DND-41 (cell line): ENCODE measurements at regions not wholly inside any gene's neighbourhood (a gene's known extent, or its start where the extent isn't known, plus 50 kb on each side); places are given as distances from the start of the nearest gene placed in this dataset.

Experiments
- ATAC-seq: fragments of 200-7000 bp; cut with Tn5 transposase; 3 replicates; pipeline ENCODE4 v1.9.1; 2021; ENCODE audit warnings: low read depth; ENCODE audit not compliant: insufficient read depth
- DNase-seq: peaks from one replicate; pipeline ENCODE4 v3.0.0-alpha.2; 2020
- H2AFZ ChIP-seq: 2 replicates; pipeline ENCODE4 v1.6.0; 2012; ENCODE audit warnings: low read depth, low read length
- H3K27ac ChIP-seq: 2 replicates; pipeline ENCODE4 v1.5.1; 2012; ENCODE audit warnings: low read length, inconsistent platforms
- H3K27me3 ChIP-seq: fragments of 200-600 bp; sonication (generic); 2 replicates; pipeline ENCODE4 v1.6.0; 2012; ENCODE audit warnings: low read length, mild to moderate bottlenecking, inconsistent platforms; ENCODE audit not compliant: insufficient read depth, poor library complexity
- H3K36me3 ChIP-seq: 2 replicates; pipeline ENCODE4 v1.5.1; 2012; ENCODE audit warnings: low read length, inconsistent platforms; ENCODE audit not compliant: insufficient read depth
- H3K4me1 ChIP-seq: 2 replicates; pipeline ENCODE4 v1.5.1; 2012; ENCODE audit warnings: mild to moderate bottlenecking, low read length; ENCODE audit not compliant: insufficient read depth
- H3K4me2 ChIP-seq: 2 replicates; pipeline ENCODE4 v1.6.0; 2012; ENCODE audit warnings: mild to moderate bottlenecking, moderate library complexity, low read length, inconsistent platforms; ENCODE audit not compliant: insufficient read depth
- H3K4me3 ChIP-seq, 2 experiments: fragments of 200-600 bp in 1 of 2; shearing (Covaris generic) in 1 of 2; 2 replicates each; pipeline ENCODE4 v1.5.1; 2012 to 2016; ENCODE audit warnings: inconsistent platforms in 2 of 2, low read length in 2 of 2, mild to moderate bottlenecking in 2 of 2, low read depth in 1 of 2, moderate library complexity in 1 of 2
- H3K79me2 ChIP-seq: 2 replicates; pipeline ENCODE4 v1.6.0; 2012; ENCODE audit warnings: low read length, inconsistent platforms; ENCODE audit not compliant: insufficient read depth
- H3K9ac ChIP-seq: 2 replicates; pipeline ENCODE4 v1.6.0; 2012; ENCODE audit warnings: low read depth, mild to moderate bottlenecking, inconsistent platforms, low read length, moderate library complexity
- H3K9me3 ChIP-seq: 2 replicates; pipeline ENCODE4 v1.5.1; 2012; ENCODE audit warnings: low read length, moderate library complexity, mild to moderate bottlenecking, inconsistent platforms; ENCODE audit not compliant: insufficient read depth, severe bottlenecking
- H4K20me1 ChIP-seq: 2 replicates; pipeline ENCODE4 v1.6.0; 2012; ENCODE audit warnings: low read length; ENCODE audit not compliant: insufficient read depth
- CTCF ChIP-seq: IDR thresholded peaks from 2 replicates; pipeline ENCODE4 v1.5.1; 2012; ENCODE audit warnings: borderline replicate concordance, low read length, moderate library complexity, mild to moderate bottlenecking; ENCODE audit not compliant: poor library complexity, severe bottlenecking; ENCODE audit errors: extremely low read depth
- EZH2 ChIP-seq: IDR thresholded peaks from 3 replicates; pipeline ENCODE4 v1.6.1; 2012; ENCODE audit warnings: borderline replicate concordance, low read depth, mild to moderate bottlenecking, moderate library complexity, low read length, inconsistent platforms; ENCODE audit not compliant: severe bottlenecking

GRCh38 chr12:24741216-24741615, 207.7 kb downstream of the BCAT1 start:
- H3K36me3 ChIP-seq = no peaks in the 10 kb centered on the region
- no peak overlapping the region for H3K27ac ChIP-seq
- H3K9ac ChIP-seq = no peak overlapping the region
- TF ChIP-seq EZH2 (no peak), CTCF (no peak)
- no peaks in the 10 kb centered on the region for H3K27me3 ChIP-seq
- H3K4me1 ChIP-seq = peaks cover 52% of the 10 kb centered on the region
- H3K4me2 ChIP-seq = no peak overlapping the region
- no peak overlapping the region for H2AFZ ChIP-seq
- H3K9me3 ChIP-seq = no peaks in the 10 kb centered on the region
- ATAC-seq (no peak), DNase-seq (no peak)
- H4K20me1 ChIP-seq = no peaks in the 10 kb centered on the region
- H3K4me3 ChIP-seq = no peak overlapping the region
- no peaks in the 10 kb centered on the region for H3K79me2 ChIP-seq

- no peaks in the 10 kb centered on the region for H3K9me3 ChIP-seq
These were observed 209.7 kb downstream of the BCAT1 start for GRCh38 chr12:24739106-24739779.

GRCh38 chr12:24738441-24738840, 210.5 kb downstream of the BCAT1 start:
- peak overlapping the region; percentile 5; the same call in 1 of the 2 replicates for H2AFZ ChIP-seq
- no peaks in the 10 kb centered on the region for H3K27me3 ChIP-seq
- DNase-seq (no peak), ATAC-seq (no peak)
- no peaks in the 10 kb centered on the region for H3K36me3 ChIP-seq
- H3K4me3 ChIP-seq = no peak overlapping the region
- H4K20me1 ChIP-seq = no peaks in the 10 kb centered on the region
- H3K27ac ChIP-seq = peak overlapping the region; percentile 12; the same call in 1 of the 2 replicates
- TF ChIP-seq EZH2 = no peak
- no peak for TF ChIP-seq CTCF
- no peak overlapping the region for H3K4me2 ChIP-seq
- H3K9me3 ChIP-seq = no peaks in the 10 kb centered on the region
- H3K9ac ChIP-seq = no peak overlapping the region
- H3K79me2 ChIP-seq = no peaks in the 10 kb centered on the region
- H3K4me1 ChIP-seq = peaks cover 52% of the 10 kb centered on the region

More at GRCh38 chr12:24739106-24739779, 209.7 kb downstream of the BCAT1 start:
- Histone ChIP-seq H3K9ac (no peak overlapping the region), H3K27ac (no peak overlapping the region), H4K20me1 (no peaks in the 10 kb centered on the region), H3K4me3 (no peak overlapping the region), H3K79me2 (no peaks in the 10 kb centered on the region), H2AFZ (no peak overlapping the region), H3K4me1 (peaks cover 52% of the 10 kb centered on the region), H3K27me3 (no peaks in the 10 kb centered on the region), H3K4me2 (no peak overlapping the region), H3K36me3 (no peaks in the 10 kb centered on the region)
- ATAC-seq (no peak), DNase-seq (no peak)
- TF ChIP-seq EZH2 (no peak), CTCF (no peak)
